ENCODE measurements at regions not wholly inside any gene's neighbourhood (a gene's known extent, or its start where the extent isn't known, plus 50 kb on each side); places are given as distances from the start of the nearest gene placed in this dataset.

DNA sequence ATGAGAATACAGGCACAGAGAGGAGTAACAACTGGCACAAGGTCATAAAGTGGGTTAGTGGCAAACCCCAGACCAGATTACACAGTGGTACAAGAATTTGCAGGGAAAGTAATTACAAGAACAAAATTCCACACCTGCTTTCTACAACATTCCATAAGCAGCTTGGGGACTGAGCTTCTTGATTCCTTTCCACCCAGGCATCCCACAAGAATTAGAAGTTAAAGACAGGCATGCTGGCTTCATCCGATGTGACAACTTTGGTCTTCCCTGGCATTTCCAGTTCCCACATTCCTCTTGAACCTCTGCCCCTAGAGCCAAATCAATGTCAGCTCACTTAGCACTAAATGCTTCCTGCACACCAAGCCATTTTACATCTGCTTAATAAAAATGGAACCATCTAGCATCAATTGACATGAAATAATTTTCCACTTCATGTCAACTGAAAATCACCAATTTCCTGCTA lies 435.8 kb upstream of the PAPPA start:
- in situ Hi-C loops (cut with MboI; ENCODE audit: low pct_unique_long_range_greater_than_20kb, low sequenced_read_pairs, unreplicated experiment): no loop called here
- TF ChIP-seq, protein P1, sequence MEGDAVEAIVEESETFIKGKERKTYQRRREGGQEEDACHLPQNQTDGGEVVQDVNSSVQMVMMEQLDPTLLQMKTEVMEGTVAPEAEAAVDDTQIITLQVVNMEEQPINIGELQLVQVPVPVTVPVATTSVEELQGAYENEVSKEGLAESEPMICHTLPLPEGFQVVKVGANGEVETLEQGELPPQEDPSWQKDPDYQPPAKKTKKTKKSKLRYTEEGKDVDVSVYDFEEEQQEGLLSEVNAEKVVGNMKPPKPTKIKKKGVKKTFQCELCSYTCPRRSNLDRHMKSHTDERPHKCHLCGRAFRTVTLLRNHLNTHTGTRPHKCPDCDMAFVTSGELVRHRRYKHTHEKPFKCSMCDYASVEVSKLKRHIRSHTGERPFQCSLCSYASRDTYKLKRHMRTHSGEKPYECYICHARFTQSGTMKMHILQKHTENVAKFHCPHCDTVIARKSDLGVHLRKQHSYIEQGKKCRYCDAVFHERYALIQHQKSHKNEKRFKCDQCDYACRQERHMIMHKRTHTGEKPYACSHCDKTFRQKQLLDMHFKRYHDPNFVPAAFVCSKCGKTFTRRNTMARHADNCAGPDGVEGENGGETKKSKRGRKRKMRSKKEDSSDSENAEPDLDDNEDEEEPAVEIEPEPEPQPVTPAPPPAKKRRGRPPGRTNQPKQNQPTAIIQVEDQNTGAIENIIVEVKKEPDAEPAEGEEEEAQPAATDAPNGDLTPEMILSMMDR (IDR thresholded peaks at IDR 0.05; ENCODE audit: extremely low read depth, insufficient read depth, missing control alignments): no peak
- no peak for DNase-seq (ENCODE audit: low spot score)

DNA sequence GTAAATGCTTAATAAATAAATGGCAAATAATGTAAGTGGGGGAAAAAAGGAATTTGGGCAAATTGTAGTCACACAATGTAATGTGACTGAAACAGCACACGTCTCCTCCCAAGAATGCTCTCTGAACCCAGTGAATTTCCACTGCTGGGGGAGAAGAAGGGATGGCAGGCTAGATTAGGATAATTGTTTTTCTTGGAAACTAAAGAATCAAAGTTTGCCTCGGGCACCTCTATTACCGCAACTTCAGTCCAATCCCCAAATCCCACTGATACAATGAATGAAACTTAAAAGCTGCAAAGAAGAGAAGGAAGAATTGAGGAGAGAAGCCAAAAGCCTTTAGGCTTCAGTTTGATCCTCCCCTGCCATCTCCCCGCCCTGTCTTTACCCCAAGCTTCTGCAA lies 423.2 kb upstream of the PAPPA start:
- no peak for DNase-seq (ENCODE audit: low spot score)

DNA sequence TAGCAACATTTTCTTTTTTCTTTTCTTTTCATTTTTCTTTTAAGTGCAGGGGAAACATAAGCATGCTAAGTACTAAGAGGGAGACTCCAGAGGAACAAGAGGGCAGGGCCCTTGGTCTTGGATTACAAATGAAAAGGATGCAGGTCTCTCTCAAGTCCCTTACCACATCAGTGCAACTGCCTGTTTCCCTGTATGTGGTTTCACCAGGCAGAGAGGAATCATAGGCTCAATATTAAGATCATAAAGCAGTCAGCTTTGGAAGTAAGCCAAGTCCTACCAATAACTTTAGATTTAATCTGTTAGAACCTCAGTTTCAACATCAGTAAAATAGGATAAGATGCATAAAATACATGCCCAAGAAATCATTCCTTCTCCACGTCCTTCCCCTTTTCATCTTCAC lies 422.7 kb upstream of the PAPPA start:
- TF ChIP-seq, protein P1 (IDR thresholded peaks at IDR 0.05; ENCODE audit: extremely low read depth, insufficient read depth, missing control alignments): no peak
- in situ Hi-C loops (cut with MboI; ENCODE audit: low pct_unique_long_range_greater_than_20kb, low sequenced_read_pairs, unreplicated experiment): no loop called here
- no peak for DNase-seq (ENCODE audit: low spot score)

More for the DNA sequence above, 423.2 kb upstream of the PAPPA start:
- in situ Hi-C loops (cut with MboI; ENCODE audit: low pct_unique_long_range_greater_than_20kb, low sequenced_read_pairs, unreplicated experiment): no loop called here
- TF ChIP-seq, protein P1 (IDR thresholded peaks at IDR 0.05; ENCODE audit: extremely low read depth, insufficient read depth, missing control alignments): no peak

DNA sequence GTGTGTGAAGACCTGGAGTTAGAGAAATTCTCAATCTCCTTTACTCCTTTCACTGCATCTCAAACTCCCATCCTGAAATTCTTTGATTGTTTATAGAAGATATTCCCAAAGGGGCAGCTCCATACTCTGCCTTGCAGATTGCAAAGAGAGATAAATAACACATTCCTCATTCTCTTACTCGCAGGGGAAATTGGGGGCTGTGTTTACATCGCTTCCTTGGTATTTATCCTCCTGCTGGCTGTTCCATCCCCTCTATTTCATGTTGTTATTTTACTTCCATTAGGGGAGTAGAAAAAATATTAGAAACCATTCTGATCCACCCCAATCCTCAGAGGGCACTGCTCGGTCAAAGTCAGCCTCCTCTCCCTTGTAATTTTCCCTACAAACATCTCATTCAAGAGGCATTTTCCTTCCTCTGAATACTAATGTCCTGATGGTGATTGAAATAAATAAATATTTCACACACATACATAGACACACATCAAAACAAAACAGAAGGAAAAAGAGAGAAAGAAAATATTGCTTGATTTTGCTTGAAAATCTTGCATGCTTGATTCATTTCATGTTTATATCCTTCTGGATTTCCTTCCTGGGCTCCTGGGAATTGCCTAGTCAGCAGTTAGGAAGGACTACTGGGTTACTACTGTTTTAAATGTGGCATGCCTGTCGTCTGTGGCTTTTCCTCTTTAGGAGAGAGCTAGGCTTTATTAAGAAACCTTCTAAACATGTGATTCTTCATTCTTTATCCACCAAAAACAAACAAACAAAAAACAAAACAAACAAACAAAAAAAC lies 420.1 kb upstream of the PAPPA start:
- TF ChIP-seq, protein P1 (IDR thresholded peaks at IDR 0.05; ENCODE audit: extremely low read depth, insufficient read depth, missing control alignments): no peak
- in situ Hi-C loops (cut with MboI; ENCODE audit: low pct_unique_long_range_greater_than_20kb, low sequenced_read_pairs, unreplicated experiment): no loop called here
- DNase-seq (ENCODE audit: low spot score): no peak

DNA sequence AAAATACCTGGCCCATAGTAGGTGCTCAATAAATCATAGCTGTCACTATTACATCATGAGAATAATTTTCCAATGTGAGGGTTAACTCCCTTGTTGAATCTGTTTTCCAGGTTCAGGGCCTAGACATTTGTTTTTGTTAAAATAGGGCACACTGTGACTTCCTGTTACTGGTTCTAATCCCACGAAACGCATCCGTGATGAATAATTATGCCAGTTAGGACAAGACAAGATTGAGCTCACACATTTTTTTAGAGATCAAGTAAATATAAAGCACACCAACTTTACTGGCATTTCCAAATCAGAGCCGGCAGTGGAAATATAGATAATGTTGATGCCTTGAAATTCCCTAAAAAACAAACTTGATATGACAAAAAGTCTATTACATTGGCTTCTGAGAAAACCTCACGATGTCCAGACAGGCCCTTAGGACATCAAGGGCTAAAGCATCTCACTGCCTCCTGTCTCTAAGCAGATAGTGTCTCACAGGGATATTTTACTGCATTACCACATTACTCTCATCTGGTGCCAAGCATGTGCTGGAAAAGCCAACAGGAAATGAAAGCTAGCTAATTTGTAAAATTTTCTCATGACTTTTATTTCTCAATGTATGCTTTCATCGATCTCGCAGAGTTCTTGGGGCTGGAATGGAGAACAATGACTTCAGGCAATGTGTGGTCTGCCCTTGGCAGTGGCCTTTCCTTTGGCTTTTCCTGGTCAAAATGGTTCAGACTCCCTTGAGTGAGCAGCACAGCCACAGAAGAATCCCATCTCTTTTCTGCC lies 414.3 kb upstream of the PAPPA start:
- TF ChIP-seq, protein P1 (IDR thresholded peaks at IDR 0.05; ENCODE audit: extremely low read depth, insufficient read depth, missing control alignments): no peak
- in situ Hi-C loops (cut with MboI; ENCODE audit: low pct_unique_long_range_greater_than_20kb, low sequenced_read_pairs, unreplicated experiment): no loop called here
- no peak for DNase-seq (ENCODE audit: low spot score)

DNA sequence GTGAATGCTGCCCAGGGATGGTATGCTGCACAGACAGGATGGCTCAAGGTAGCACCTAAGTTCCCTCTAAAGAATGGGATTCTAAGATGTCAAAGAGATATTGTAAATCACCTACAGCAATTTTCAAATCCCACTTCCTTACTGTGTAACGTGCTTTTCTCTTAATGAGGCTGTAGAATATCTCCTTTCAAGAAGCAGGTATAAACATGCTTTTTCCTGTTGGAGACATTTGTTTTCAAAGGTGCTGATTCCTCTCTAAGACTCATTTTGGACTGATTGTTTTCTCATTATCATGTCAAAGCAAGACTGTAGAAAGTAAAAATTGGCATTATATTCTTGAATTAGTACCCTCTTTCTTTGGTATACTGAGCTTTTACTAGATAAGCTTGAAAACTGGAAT lies 412.6 kb upstream of the PAPPA start:
- in situ Hi-C loops (cut with MboI; ENCODE audit: low pct_unique_long_range_greater_than_20kb, low sequenced_read_pairs, unreplicated experiment): no loop called here
- TF ChIP-seq, protein P1 (IDR thresholded peaks at IDR 0.05; ENCODE audit: extremely low read depth, insufficient read depth, missing control alignments): no peak
- DNase-seq (ENCODE audit: low spot score): no peak
